ENCODE measurements at regions not wholly inside any gene's neighbourhood (a gene's known extent, or its start where the extent isn't known, plus 50 kb on each side); places are given as distances from the start of the nearest gene placed in this dataset.

DNA sequence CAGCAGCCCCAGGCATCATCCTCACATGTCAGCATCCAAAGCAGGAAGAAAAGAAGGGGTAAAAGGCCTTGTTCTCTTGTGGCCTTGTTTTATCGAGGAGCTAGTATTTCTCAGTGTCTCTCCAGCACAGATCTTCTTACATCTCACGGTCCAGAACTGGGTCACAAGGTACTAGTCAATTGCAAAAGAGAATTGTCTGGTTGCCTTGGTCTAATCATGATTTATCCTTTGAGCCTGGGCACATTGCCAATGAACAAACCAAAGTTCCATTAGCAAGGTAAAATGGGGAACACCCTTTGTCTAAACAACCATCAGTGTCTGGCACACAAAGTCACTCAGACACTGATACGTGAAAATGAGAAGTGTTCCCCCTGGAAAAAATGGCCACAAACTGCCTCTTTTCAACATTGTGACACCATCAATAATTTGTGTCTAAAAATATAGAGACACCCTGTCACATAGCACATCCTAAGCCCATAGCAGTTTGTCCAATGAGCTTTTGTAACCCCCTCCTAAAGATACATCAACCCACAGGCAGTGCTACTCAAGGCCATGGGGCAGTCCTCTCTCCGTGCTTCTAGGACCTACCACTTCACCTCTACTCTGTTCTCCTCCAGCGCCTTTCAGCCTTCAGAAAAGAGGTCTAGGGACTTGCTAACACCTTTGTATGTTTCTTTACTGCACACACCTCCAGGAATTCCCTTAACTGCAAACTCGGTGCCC, 534.4 kb downstream of the MID1IP1 start:
- TF ChIP-seq POLR2A (IDR thresholded peaks at IDR 0.05; ENCODE audit: borderline replicate concordance, extremely low read depth, insufficient read depth, insufficient read length): no peak
- TF ChIP-seq, protein P1, sequence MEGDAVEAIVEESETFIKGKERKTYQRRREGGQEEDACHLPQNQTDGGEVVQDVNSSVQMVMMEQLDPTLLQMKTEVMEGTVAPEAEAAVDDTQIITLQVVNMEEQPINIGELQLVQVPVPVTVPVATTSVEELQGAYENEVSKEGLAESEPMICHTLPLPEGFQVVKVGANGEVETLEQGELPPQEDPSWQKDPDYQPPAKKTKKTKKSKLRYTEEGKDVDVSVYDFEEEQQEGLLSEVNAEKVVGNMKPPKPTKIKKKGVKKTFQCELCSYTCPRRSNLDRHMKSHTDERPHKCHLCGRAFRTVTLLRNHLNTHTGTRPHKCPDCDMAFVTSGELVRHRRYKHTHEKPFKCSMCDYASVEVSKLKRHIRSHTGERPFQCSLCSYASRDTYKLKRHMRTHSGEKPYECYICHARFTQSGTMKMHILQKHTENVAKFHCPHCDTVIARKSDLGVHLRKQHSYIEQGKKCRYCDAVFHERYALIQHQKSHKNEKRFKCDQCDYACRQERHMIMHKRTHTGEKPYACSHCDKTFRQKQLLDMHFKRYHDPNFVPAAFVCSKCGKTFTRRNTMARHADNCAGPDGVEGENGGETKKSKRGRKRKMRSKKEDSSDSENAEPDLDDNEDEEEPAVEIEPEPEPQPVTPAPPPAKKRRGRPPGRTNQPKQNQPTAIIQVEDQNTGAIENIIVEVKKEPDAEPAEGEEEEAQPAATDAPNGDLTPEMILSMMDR (IDR thresholded peaks at IDR 0.05 in 2 of 3, conservative IDR thresholded peaks at IDR 0.05 in 1 of 3; ENCODE audit: borderline replicate concordance in 1 of 3, insufficient read depth in 1 of 3, low read depth in 2 of 3, low read length in 2 of 3): no peak
- TF ChIP-seq POLR2AphosphoS5 (IDR thresholded peaks at IDR 0.05; ENCODE audit: low read depth, low read length): no peak
- no peak for TF ChIP-seq SRF (IDR thresholded peaks at IDR 0.05; ENCODE audit: low read depth)
- no peak for TF ChIP-seq TCF7L2 (IDR thresholded peaks at IDR 0.05; ENCODE audit: borderline replicate concordance, extremely low read depth, insufficient read depth, insufficient read length)
- no peak for TF ChIP-seq JUND (IDR thresholded peaks at IDR 0.05)
- TF ChIP-seq RAD21 (IDR thresholded peaks at IDR 0.05; ENCODE audit: low read depth): no peak
- TF ChIP-seq, protein P2, sequence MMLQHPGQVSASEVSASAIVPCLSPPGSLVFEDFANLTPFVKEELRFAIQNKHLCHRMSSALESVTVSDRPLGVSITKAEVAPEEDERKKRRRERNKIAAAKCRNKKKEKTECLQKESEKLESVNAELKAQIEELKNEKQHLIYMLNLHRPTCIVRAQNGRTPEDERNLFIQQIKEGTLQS (IDR thresholded peaks at IDR 0.05): no peak
- no peak for TF ChIP-seq ZFX (IDR thresholded peaks at IDR 0.05)

Measured in HCT116 (cell line).